Left lung (tissue), 4 donors: ENCODE measurements at regions not wholly inside any gene's neighbourhood (a gene's known extent, or its start where the extent isn't known, plus 50 kb on each side); places are given as distances from the start of the nearest gene placed in this dataset.

Source experiments
- ATAC-seq: fragments of 200-7000 bp; cut with Tn5 transposase; one replicate; pipeline ENCODE4 v1.9.1; 2020; ENCODE audit warnings: moderate library complexity
- DNase-seq, 4 donors: peaks; one replicate each; pipeline ENCODE4 v3.0.0-alpha.2; 2013 to 2020
- H3K27ac ChIP-seq, 2 donors: fragments of 200-600 bp; sonication (generic) in 1 of 2; one replicate each; pipeline versions ENCODE4 v1.5.0 to v1.8.0; 2020 to 2021
- H3K27me3 ChIP-seq, 2 donors: fragments of 200-600 bp; sonication (generic) in 1 of 2; one replicate each; pipeline versions ENCODE4 v1.5.0 to v1.8.0; 2020 to 2021
- H3K36me3 ChIP-seq, 2 donors: fragments of 200-600 bp; sonication (generic) in 1 of 2; one replicate each; pipeline versions ENCODE4 v1.5.0 to v1.8.0; 2020 to 2021
- H3K4me1 ChIP-seq, 2 donors: fragments of 200-600 bp; one replicate each; pipeline ENCODE4 v1.8.0; 2021
- H3K4me3 ChIP-seq, 2 donors: fragments of 200-600 bp; sonication (generic) in 1 of 2; one replicate each; pipeline versions ENCODE4 v1.5.0 to v1.8.0; 2020 to 2021; ENCODE audit warnings: mild to moderate bottlenecking in 1 of 2
- H3K9me3 ChIP-seq, 2 donors: fragments of 200-600 bp; sonication (generic) in 1 of 2; one replicate each; pipeline versions ENCODE4 v1.5.0 to v1.8.0; 2020 to 2021
- CTCF ChIP-seq, 2 donors: fragments of 200-600 bp; sonication (generic) in 1 of 2; IDR thresholded peaks; one replicate each; pipeline versions ENCODE4 v1.5.0 to v1.8.0; 2021; ENCODE audit warnings: antibody characterized with exemption in 2 of 2
- intact Hi-C, 2 donors: fragments of 100-400 bp; cut with DNase I; formaldehyde crosslinking; loops; one replicate each; pipeline versions ENCODE4 v1.11.2 to v1.14.2; 2022
- donor health status: DM: no; HTN: yes; CAD: no.
- donor health status: DM: no; HTN: no; CAD: no.

GRCh38 chr5:121144764-121145163 is 680.7 kb downstream of the PRR16 start:
- no peak for ATAC-seq
- no peaks in the 10 kb centered on the region for H3K4me1 ChIP-seq
- no peak overlapping the region for H3K27ac ChIP-seq
- H3K9me3 ChIP-seq: peaks cover 0 to 8% of the 10 kb centered on the region in 2 donors
- no peak overlapping the region for H3K4me3 ChIP-seq
- no peaks in the 10 kb centered on the region for H3K27me3 ChIP-seq
- TF ChIP-seq CTCF (IDR thresholded peaks at IDR 0.05): no peak
- intact Hi-C loops: no loop called here
- DNase-seq: no peak
- H3K36me3 ChIP-seq: no peaks in the 10 kb centered on the region

- DNase-seq (no peak), ATAC-seq (no peak)
- Histone ChIP-seq H3K4me1 (no peaks in the 10 kb centered on the region), H3K27ac (no peak overlapping the region), H3K9me3 (no peaks in the 10 kb centered on the region), H3K36me3 (no peaks in the 10 kb centered on the region), H3K27me3 (no peaks in the 10 kb centered on the region), H3K4me3 (no peak overlapping the region)
- TF ChIP-seq CTCF (IDR thresholded peaks at IDR 0.05): no peak
- intact Hi-C loops: no loop called here
Measured at GRCh38 chr5:121151534-121151933, 687.4 kb downstream of the PRR16 start.

- intact Hi-C loops: no loop called here
- H3K4me3 ChIP-seq: no peak overlapping the region
- no peaks in the 10 kb centered on the region for H3K27me3 ChIP-seq
- TF ChIP-seq CTCF (IDR thresholded peaks at IDR 0.05): no peak
- ATAC-seq (no peak), DNase-seq (no peak)
- no peaks in the 10 kb centered on the region for H3K36me3 ChIP-seq
- H3K4me1 ChIP-seq: no peaks in the 10 kb centered on the region
- H3K9me3 ChIP-seq: no peaks in the 10 kb centered on the region
- no peak overlapping the region for H3K27ac ChIP-seq
Measured at GRCh38 chr5:121152411-121152810, 688.3 kb downstream of the PRR16 start.

GRCh38 chr5:121156565-121156964 is 692.5 kb downstream of the PRR16 start:
- Histone ChIP-seq H3K9me3 (no peaks in the 10 kb centered on the region), H3K27me3 (no peaks in the 10 kb centered on the region), H3K27ac (no peak overlapping the region), H3K4me1 (no peaks in the 10 kb centered on the region), H3K36me3 (no peaks in the 10 kb centered on the region), H3K4me3 (no peak overlapping the region)
- no peak for TF ChIP-seq CTCF (IDR thresholded peaks at IDR 0.05)
- intact Hi-C loops: no loop called here
- DNase-seq (no peak), ATAC-seq (no peak)

GRCh38 chr5:121158451-121158850 is 693.2 kb upstream of the FTMT start:
- ATAC-seq (no peak), DNase-seq (no peak)
- H3K27me3 ChIP-seq: no peaks in the 10 kb centered on the region
- H3K36me3 ChIP-seq: no peaks in the 10 kb centered on the region
- no peaks in the 10 kb centered on the region for H3K9me3 ChIP-seq
- H3K27ac ChIP-seq: no peak overlapping the region
- intact Hi-C loops: no loop called here
- H3K4me3 ChIP-seq: no peak overlapping the region
- no peak for TF ChIP-seq CTCF (IDR thresholded peaks at IDR 0.05)
- H3K4me1 ChIP-seq: no peaks in the 10 kb centered on the region
